Activated naive CD4-positive, alpha-beta T cell treated with anti-CD3 and anti-CD28 coated beads for 36 hours (primary cell): ENCODE measurements at regions not wholly inside any gene's neighbourhood (a gene's known extent, or its start where the extent isn't known, plus 50 kb on each side); places are given as distances from the start of the nearest gene placed in this dataset.
"Not testable (repeated sequence)": the region's sequence is repeated elsewhere in the genome, so short reads cannot be mapped to it uniquely, and the experiment has no call there.

Experiments
- CTCF ChIA-PET: fragments of 350-600 bp; sonication (Branson Sonifier 250); formaldehyde crosslinking; loops from one replicate; lab custom pipeline; 2021; ENCODE audit warnings: antibody characterized with exemption; lab: Charles Lee
- DNase-seq: peaks from one replicate; pipeline ENCODE4 v3.0.0-alpha.2; 2020
- H3K27ac Mint-ChIP-seq: one replicate; pipeline ENCODE4 v1.8.0; 2021; ENCODE audit warnings: mild to moderate bottlenecking, mixed read lengths
- H3K27me3 Mint-ChIP-seq: one replicate; pipeline ENCODE4 v1.8.0; 2021; ENCODE audit warnings: low read depth, mixed read lengths
- H3K36me3 Mint-ChIP-seq: one replicate; pipeline ENCODE4 v1.8.0; 2021; ENCODE audit warnings: low read depth, mixed read lengths
- H3K4me1 Mint-ChIP-seq: one replicate; pipeline ENCODE4 v1.8.0; 2021; ENCODE audit warnings: low read depth, mixed read lengths
- H3K4me3 Mint-ChIP-seq: one replicate; pipeline ENCODE4 v1.8.0; 2021; ENCODE audit warnings: mild to moderate bottlenecking, moderate library complexity, mixed read lengths
- H3K9me3 Mint-ChIP-seq: one replicate; pipeline ENCODE4 v1.8.0; 2021; ENCODE audit warnings: mixed read lengths
- intact Hi-C: fragments of 100-400 bp; cut with micrococcal nuclease; formaldehyde crosslinking; loops from one replicate; pipeline ENCODE4 v1.15.1; 2023

DNA sequence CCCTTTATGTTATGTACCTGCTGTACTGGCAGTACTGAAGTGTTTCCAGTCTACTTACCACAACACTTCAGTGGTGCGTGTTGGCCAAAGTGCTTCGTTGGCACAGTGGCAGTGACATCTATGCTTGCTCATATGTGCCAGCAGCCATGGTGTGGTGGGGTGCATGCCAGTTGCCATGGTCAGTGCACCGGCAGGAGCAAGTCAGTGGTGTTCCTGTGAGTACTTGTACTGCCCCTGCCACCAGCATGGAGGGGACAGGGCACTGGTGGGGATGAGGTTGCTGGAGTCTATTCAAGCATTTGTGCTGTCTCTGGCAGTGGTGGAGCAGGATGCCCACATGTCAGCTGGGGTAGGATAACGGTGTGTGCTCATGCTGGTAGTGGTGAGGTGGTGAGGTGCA, 800.0 kb downstream of the TRHDE start:
- Mint-ChIP-seq H3K27me3 (no peaks in the 10 kb centered on the region), H3K4me1 (no peaks in the 10 kb centered on the region), H3K27ac (no peak overlapping the region), H3K4me3 (no peak overlapping the region), H3K36me3 (no peaks in the 10 kb centered on the region), H3K9me3 (peaks cover 5% of the 10 kb centered on the region)
- DNase-seq = no peak
- intact Hi-C loops = no loop called here
- CTCF ChIA-PET = no interaction called here

DNA sequence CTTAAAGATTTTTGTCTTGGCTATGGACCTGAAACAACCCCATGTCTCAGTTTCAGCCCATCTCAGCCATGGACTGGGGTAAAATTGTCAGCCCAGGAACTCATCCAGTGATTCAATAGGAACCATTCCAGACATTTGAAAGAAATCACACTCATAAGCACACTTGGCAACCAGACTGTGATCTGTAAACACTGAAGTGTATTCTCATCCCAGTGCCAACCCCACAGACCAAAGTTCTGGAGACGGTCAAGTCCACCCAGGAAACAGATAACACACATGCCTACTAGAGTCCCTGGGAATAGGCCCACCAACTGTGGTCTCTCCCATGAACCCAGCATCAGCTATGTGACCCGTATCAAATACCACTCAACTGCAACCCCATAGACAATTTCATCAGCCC, 804.6 kb downstream of the TRHDE start:
- CTCF ChIA-PET = no interaction called here
- H3K36me3 Mint-ChIP-seq = no peaks in the 10 kb centered on the region
- no peaks in the 10 kb centered on the region for H3K4me1 Mint-ChIP-seq
- no peak overlapping the region for H3K27ac Mint-ChIP-seq
- H3K27me3 Mint-ChIP-seq = no peaks in the 10 kb centered on the region
- DNase-seq = no peak
- intact Hi-C loops = no loop called here
- H3K9me3 Mint-ChIP-seq = peaks cover 5% of the 10 kb centered on the region
- no peak overlapping the region for H3K4me3 Mint-ChIP-seq

DNA sequence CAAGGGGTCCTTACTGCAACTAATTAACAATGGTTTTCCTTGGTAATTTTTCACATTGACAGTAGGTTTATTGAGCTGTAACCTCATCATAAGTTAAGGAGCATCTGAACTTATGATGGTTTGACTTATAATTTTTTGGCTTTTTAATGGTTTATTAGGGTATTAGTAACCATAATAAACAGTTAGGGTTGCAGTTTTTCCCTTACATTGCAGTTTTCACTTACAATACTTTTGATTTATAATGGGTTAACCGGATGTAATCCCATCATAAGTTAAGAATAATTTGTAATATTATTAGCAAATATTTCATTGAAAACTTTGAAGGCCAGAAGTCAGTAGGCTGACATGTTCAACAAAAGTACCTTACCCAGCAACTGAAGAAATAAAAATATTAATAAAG, 811.6 kb downstream of the TRHDE start:
- H3K4me1 Mint-ChIP-seq = no peaks in the 10 kb centered on the region
- peaks cover 5% of the 10 kb centered on the region for H3K9me3 Mint-ChIP-seq
- intact Hi-C loops = no loop called here
- H3K36me3 Mint-ChIP-seq = no peaks in the 10 kb centered on the region
- DNase-seq = no peak
- CTCF ChIA-PET = no interaction called here
- no peak overlapping the region for H3K4me3 Mint-ChIP-seq
- H3K27me3 Mint-ChIP-seq = no peaks in the 10 kb centered on the region
- no peak overlapping the region for H3K27ac Mint-ChIP-seq

DNA sequence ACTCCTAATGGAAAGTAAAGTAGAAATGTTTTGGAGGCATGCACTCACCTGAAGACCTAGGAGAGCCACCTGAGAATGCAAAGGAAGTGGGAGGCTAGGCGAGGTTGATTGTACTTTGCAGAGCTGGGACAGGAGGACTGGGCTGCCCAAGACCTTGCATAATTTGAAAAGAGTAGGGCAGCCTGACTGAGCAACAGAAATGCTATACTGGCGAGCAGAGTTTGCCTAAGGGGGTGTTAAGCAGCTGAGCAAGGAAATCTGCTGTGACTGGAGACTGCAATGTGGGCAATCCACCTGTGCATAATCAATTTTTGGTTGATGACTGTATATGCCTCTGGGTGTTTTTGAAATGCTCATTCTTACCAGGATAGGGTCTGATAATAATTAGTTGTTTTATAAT, 834.1 kb downstream of the TRHDE start:
- DNase-seq = no peak
- Mint-ChIP-seq H3K4me1 (no peaks in the 10 kb centered on the region), H3K36me3 (no peaks in the 10 kb centered on the region), H3K27ac (no peak overlapping the region), H3K27me3 (no peaks in the 10 kb centered on the region), H3K4me3 (no peak overlapping the region), H3K9me3 (peaks cover 8% of the 10 kb centered on the region)
- CTCF ChIA-PET = no interaction called here
- intact Hi-C loops = no loop called here

DNA sequence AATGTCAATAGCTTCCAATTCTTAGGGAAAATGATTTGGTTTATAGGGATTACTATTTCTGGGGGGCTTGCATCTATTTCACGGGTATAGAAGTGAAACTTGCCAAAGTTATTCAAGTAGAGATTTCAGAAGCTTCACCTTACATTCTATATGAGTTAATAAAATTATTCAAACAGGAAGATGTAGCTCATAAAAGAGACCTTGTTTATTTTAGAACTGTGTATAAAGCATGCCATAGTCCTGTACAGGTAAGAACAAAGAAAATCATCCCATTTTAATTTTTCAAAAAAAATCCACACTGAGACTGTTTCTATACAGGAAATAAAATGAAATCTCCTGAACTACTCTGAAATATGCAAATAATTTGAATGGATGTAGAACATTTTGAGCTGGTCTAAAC, 834.7 kb downstream of the TRHDE start:
- Mint-ChIP-seq H3K27me3 (no peaks in the 10 kb centered on the region), H3K4me3 (no peak overlapping the region), H3K27ac (no peak overlapping the region), H3K36me3 (no peaks in the 10 kb centered on the region), H3K4me1 (no peaks in the 10 kb centered on the region), H3K9me3 (peaks cover 8% of the 10 kb centered on the region)
- intact Hi-C loops = no loop called here
- no peak for DNase-seq
- CTCF ChIA-PET = no interaction called here

DNA sequence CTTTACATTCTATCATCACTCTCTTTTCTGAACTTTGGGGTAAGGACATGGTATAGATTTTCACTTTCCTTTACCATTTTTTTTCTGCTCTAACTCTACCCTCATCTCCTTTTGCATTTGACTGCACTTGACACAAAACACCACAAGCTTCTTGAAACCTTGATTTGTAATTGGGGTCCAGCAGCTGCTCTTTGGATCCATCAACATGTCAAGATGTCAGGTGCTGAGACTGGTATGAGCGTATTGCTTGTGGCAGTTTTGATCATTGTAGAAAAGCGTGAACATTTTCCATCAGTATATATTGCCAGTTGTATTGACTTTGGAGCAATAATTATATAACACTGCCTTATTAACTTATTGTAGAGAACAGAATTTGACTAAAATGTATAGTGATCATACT, 838.6 kb downstream of the TRHDE start:
- no peaks in the 10 kb centered on the region for H3K36me3 Mint-ChIP-seq
- H3K27ac Mint-ChIP-seq = no peak overlapping the region
- no peaks in the 10 kb centered on the region for H3K4me1 Mint-ChIP-seq
- no peak for DNase-seq
- CTCF ChIA-PET = no interaction called here
- no peak overlapping the region for H3K4me3 Mint-ChIP-seq
- no peaks in the 10 kb centered on the region for H3K27me3 Mint-ChIP-seq
- H3K9me3 Mint-ChIP-seq = no peaks in the 10 kb centered on the region
- intact Hi-C loops = no loop called here

DNA sequence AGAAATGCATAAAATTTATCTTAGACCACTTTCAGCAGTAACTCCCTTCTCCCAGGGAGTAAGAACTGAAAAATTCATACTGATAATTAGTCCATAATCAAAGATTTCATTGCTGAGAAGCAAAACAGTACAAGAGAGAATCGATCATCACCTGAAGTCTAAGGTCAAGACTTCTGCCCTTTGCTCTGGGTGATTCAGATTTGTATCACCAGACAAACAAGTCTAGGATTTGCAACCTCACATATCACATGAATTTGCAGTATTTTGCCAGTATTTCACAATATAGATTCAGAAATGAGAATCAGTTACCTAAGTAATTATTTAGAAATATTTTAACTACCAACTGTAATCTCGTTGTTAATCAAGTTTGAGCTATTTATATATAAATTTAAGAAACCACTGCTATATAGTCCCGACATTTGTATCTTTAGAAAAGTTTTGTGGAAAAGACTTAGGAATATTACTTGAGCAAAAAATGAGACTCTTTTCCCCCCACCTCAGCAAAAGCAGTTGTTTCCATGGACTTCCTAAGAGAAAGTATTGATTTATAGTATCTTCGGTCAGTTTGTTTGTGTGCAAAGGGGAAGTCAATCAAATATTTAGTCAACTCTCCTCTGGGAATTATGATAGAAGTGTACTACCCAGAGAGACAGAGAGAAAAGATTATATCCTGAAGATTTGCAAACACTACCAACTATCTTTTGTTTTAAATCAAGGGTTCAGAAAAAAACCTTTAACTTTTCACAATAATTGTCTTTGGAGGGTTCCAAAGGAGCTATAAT, 840.1 kb downstream of the TRHDE start:
- CTCF ChIA-PET = no interaction called here
- Mint-ChIP-seq H3K9me3 (no peaks in the 10 kb centered on the region), H3K27ac (no peak overlapping the region), H3K27me3 (no peaks in the 10 kb centered on the region), H3K4me1 (no peaks in the 10 kb centered on the region), H3K4me3 (no peak overlapping the region), H3K36me3 (no peaks in the 10 kb centered on the region)
- intact Hi-C loops = no loop called here
- no peak for DNase-seq

DNA sequence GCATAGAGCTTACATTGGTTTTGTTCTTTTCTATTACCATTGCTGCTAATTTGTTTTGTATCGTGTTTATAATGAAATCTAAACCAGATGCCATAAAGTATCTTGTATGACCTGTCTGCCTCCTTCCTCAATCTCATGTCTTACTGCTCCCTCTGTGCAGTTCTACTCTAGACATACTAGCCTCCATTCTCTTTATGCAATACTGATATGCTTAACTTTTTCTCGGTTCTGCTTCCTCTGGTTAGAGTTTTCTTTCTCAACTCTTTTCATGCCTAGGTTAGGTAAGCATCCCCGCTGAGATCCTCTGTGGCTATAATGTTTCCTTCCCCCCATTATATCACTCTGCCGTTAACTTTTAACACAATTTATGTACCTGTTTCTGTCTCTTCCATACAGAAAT, 852.3 kb downstream of the TRHDE start:
- Mint-ChIP-seq H3K4me3 (no peak overlapping the region), H3K27ac (no peak overlapping the region), H3K27me3 (no peaks in the 10 kb centered on the region), H3K9me3 (no peaks in the 10 kb centered on the region), H3K4me1 (no peaks in the 10 kb centered on the region), H3K36me3 (no peaks in the 10 kb centered on the region)
- intact Hi-C loops = no loop called here
- CTCF ChIA-PET = no interaction called here
- DNase-seq = no peak

DNA sequence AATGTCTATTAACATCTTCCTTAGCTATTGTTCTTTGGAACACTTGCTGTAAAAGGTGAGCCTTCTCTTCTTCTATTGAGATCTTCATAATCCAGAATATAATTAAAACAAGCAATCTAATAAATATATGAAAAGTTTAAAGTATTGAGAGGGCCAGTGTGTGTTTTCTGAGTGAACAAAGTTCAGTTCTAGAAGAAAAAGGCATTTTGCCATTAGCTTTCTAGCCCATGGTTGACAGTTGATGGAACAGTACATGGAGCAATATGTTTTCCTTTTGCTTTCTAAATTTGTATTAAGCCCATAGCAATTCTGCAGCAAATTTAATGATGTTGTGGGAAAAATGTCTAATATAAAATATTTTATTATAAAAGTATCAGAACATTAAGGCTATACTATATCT, 853.0 kb downstream of the TRHDE start:
- Mint-ChIP-seq H3K4me3 (no peak overlapping the region), H3K27me3 (no peaks in the 10 kb centered on the region), H3K27ac (no peak overlapping the region), H3K9me3 (no peaks in the 10 kb centered on the region), H3K4me1 (no peaks in the 10 kb centered on the region), H3K36me3 (no peaks in the 10 kb centered on the region)
- no peak for DNase-seq
- intact Hi-C loops = no loop called here
- CTCF ChIA-PET = no interaction called here

DNA sequence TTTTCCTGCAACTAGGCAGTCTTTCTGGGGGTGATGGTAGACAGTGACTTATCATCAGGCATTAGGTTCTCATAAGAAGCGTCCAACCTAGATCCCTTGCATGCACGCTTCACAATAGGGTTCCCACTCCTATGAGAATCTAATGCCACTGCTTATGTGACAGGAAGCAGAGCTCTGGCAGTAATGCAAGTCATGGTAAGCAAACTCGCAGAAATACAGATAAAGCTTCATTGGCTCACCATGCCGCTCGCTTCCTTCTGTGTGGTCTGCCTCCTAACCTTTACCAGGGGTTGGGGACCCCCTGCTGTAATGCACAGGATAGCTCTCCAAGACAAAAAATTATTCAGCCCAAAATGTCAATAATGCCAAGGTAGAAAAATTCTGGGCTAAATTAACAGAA, 864.2 kb downstream of the TRHDE start:
- no peaks in the 10 kb centered on the region for H3K36me3 Mint-ChIP-seq
- H3K9me3 Mint-ChIP-seq = no peaks in the 10 kb centered on the region
- H3K4me1 Mint-ChIP-seq = no peaks in the 10 kb centered on the region
- no peak overlapping the region for H3K4me3 Mint-ChIP-seq
- no peak for DNase-seq
- CTCF ChIA-PET = no interaction called here
- H3K27me3 Mint-ChIP-seq = no peaks in the 10 kb centered on the region
- intact Hi-C loops = no loop called here
- no peak overlapping the region for H3K27ac Mint-ChIP-seq

DNA sequence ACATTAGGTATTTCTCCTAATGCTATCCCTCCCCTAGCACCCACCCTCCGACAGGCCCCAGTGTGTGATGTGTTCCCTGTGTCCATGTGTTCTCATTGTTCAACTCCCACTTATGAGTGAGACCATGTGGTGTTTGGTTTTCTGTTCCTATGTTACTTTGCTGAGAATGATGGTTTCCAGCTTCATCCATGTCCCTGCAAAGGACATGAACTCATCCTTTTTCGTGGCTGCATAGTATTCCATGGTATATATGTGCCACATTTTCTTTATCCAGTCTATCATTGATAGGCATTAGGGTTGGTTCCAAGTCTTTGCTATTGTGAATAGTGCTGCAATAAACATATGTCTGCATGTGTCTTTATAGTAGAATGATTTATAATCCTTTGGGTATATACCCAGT, 867.5 kb downstream of the TRHDE start:
- not testable (repeated sequence) for H3K4me1 Mint-ChIP-seq, H3K9me3 Mint-ChIP-seq, H3K4me3 Mint-ChIP-seq

DNA sequence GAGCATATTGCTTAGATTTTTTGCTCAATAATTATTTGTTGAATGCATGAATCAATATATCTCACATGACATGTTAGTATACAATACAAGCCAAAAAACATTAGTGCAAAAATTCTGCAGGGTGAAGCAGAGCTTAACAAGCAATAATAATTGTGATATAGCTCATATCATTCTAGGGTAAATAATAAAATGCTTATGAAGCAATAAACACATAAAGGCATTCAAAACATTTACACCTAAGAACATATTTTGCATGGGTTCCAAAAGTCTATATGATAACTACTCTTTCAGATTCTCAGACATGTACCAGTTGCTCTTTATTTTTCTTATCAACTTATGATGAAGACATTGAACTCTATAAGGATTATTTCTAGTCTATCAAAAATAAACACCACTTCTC, 886.2 kb downstream of the TRHDE start:
- H3K4me1 Mint-ChIP-seq = no peaks in the 10 kb centered on the region
- no peak overlapping the region for H3K27ac Mint-ChIP-seq
- no peak for DNase-seq
- CTCF ChIA-PET = no interaction called here
- intact Hi-C loops = no loop called here
- H3K27me3 Mint-ChIP-seq = no peaks in the 10 kb centered on the region
- H3K36me3 Mint-ChIP-seq = no peaks in the 10 kb centered on the region
- no peak overlapping the region for H3K4me3 Mint-ChIP-seq
- H3K9me3 Mint-ChIP-seq = no peaks in the 10 kb centered on the region

More for the DNA sequence above, 867.5 kb downstream of the TRHDE start:
- H3K36me3 Mint-ChIP-seq, intact Hi-C loops, CTCF ChIA-PET, DNase-seq, H3K27ac Mint-ChIP-seq, H3K27me3 Mint-ChIP-seq: not testable (repeated sequence)

DNA sequence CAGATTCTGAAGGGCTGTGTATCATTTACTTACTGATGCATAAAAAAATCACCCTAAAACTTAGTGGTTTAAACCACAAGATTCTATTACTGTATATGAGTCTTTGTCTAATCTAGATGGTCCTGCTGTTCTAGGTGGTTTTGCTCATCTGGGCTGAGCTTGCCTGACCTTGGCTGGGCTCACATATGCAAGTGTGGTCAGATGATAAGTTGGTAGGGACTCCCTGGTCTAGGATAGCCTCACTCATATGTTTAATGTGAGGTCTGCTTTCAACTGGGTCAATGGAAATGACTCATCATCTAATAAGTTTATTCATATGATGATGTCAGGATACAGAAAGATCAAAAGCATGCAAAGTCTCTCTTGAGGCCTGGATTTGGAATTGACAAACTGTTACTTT, 887.8 kb downstream of the TRHDE start:
- Mint-ChIP-seq H3K36me3 (no peaks in the 10 kb centered on the region), H3K9me3 (no peaks in the 10 kb centered on the region), H3K27ac (no peak overlapping the region), H3K27me3 (no peaks in the 10 kb centered on the region), H3K4me1 (no peaks in the 10 kb centered on the region), H3K4me3 (no peak overlapping the region)
- DNase-seq = no peak
- intact Hi-C loops = no loop called here
- CTCF ChIA-PET = no interaction called here
